Liver (tissue), 8 donors: ENCODE measurements at regions not wholly inside any gene's neighbourhood (a gene's known extent, or its start where the extent isn't known, plus 50 kb on each side); places are given as distances from the start of the nearest gene placed in this dataset.

ENCODE experiments used
- DNase-seq: peaks from one replicate; pipeline ENCODE4 v3.0.0-alpha.2; 2017; ENCODE audit warnings: low spot score
- H3K27ac ChIP-seq, 2 donors: one replicate each; pipeline ENCODE4 v1.7.0; 2013; ENCODE audit warnings: inconsistent platforms in 2 of 2, low read length in 2 of 2, control low read depth in 1 of 2, low read depth in 1 of 2, mild to moderate bottlenecking in 1 of 2
- H3K27me3 ChIP-seq, 4 donors: one replicate each; pipeline versions ENCODE4 v1.6.1 to v1.7.0; 2013; ENCODE audit warnings: low read length in 3 of 4, inconsistent platforms in 1 of 4, mild to moderate bottlenecking in 1 of 4, moderate library complexity in 1 of 4; ENCODE audit not compliant: control insufficient read depth in 4 of 4, insufficient read depth in 4 of 4
- H3K36me3 ChIP-seq, 4 donors: one replicate each; pipeline versions ENCODE4 v1.6.1 to v1.7.0; 2013; ENCODE audit warnings: low read length in 3 of 4, mild to moderate bottlenecking in 3 of 4, low read depth in 1 of 4, moderate library complexity in 1 of 4; ENCODE audit not compliant: control insufficient read depth in 4 of 4, insufficient read depth in 3 of 4
- H3K4me1 ChIP-seq, 4 donors: one replicate each; pipeline versions ENCODE4 v1.6.1 to v1.7.0; 2013; ENCODE audit warnings: low read length in 3 of 4, mild to moderate bottlenecking in 3 of 4, moderate library complexity in 1 of 4; ENCODE audit not compliant: control insufficient read depth in 4 of 4, insufficient read depth in 4 of 4
- H3K4me3 ChIP-seq, 3 donors: one replicate each; pipeline versions ENCODE4 v1.6.1 to v1.7.0; 2013; ENCODE audit warnings: low read length in 3 of 3, control low read depth in 1 of 3, low read depth in 1 of 3, mild to moderate bottlenecking in 1 of 3
- H3K9ac ChIP-seq, 2 donors: one replicate each; pipeline ENCODE4 v1.7.0; 2013; ENCODE audit warnings: low read length in 2 of 2, mild to moderate bottlenecking in 2 of 2, moderate library complexity in 2 of 2, control low read depth in 1 of 2, low read depth in 1 of 2
- H3K9me3 ChIP-seq, 4 donors: one replicate each; pipeline versions ENCODE4 v1.6.1 to v1.7.0; 2013; ENCODE audit warnings: low read length in 3 of 4; ENCODE audit not compliant: control insufficient read depth in 4 of 4
- ATF3 ChIP-seq: IDR thresholded peaks from 2 replicates; pipeline ENCODE4 v1.6.1; 2016; ENCODE audit warnings: antibody characterized with exemption
- CTCF ChIP-seq: fragments of 150-350 bp; IDR thresholded peaks from 2 replicates; pipeline ENCODE4 v1.5.1; 2017; ENCODE audit warnings: improper control_type of control experiment, low read depth, low read length; ENCODE audit not compliant: missing input control
- FOXA1 ChIP-seq: IDR thresholded peaks from 2 replicates; pipeline ENCODE4 v1.6.1; 2016; ENCODE audit warnings: antibody characterized with exemption
- HNF4G ChIP-seq: IDR thresholded peaks from 2 replicates; pipeline ENCODE4 v1.6.1; 2016; ENCODE audit warnings: antibody characterized with exemption
- JUND ChIP-seq, 2 donors: IDR thresholded peaks; 2 replicates each; pipeline ENCODE4 v1.6.1; 2016; ENCODE audit warnings: antibody characterized with exemption in 2 of 2
- MAX ChIP-seq: IDR thresholded peaks from 2 replicates; pipeline ENCODE4 v1.6.1; 2016; ENCODE audit warnings: antibody characterized with exemption
- NR2F2 ChIP-seq: IDR thresholded peaks from 2 replicates; pipeline ENCODE4 v1.6.1; 2016; ENCODE audit warnings: antibody characterized with exemption
- REST ChIP-seq: IDR thresholded peaks from 2 replicates; pipeline ENCODE4 v1.6.1; 2016; ENCODE audit warnings: antibody characterized with exemption, mild to moderate bottlenecking
- RXRA ChIP-seq, 2 donors: IDR thresholded peaks; 2 replicates each; pipeline ENCODE4 v1.6.1; 2017 to 2018; ENCODE audit warnings: antibody characterized with exemption in 2 of 2, mild to moderate bottlenecking in 1 of 2
- SP1 ChIP-seq: IDR thresholded peaks from 2 replicates; pipeline ENCODE4 v1.6.1; 2018; ENCODE audit warnings: antibody characterized with exemption, mild to moderate bottlenecking
- TAF1 ChIP-seq: conservative IDR thresholded peaks from 2 replicates; pipeline ENCODE4 v1.6.1; 2016; ENCODE audit warnings: antibody characterized with exemption, mild to moderate bottlenecking
- YY1 ChIP-seq: IDR thresholded peaks from 2 replicates; pipeline ENCODE4 v1.6.1; 2016; ENCODE audit warnings: antibody characterized with exemption, mild to moderate bottlenecking
- WGBS: extraction: QIAGEN DNeasy Blood & Tissue Kit; methylation state at CpG from one replicate; pipeline ENCODE4 v1.1.7; 2013; 5-methylcytosine and 5-hydroxymethylcytosine counted together
- donor health status: healthy.
- donor health status: healthy.
- donor health status: healthy.
- donor health status: healthy.
- donor health status: healthy.

- DNase-seq, result no peak
- peaks cover 0 to 1% (median 0%) of the 10 kb centered on the region in 4 donors for H3K4me1 ChIP-seq
These were observed 170.7 kb downstream of the ANKRD50 start for GRCh38 chr4:124541652-124542420.

More at GRCh38 chr4:124541652-124542420, 170.7 kb downstream of the ANKRD50 start:
- 66% methylated on average over 4 of the region's 4 CpGs for WGBS
- H3K27me3 ChIP-seq, result no peaks in the 10 kb centered on the region
- TF ChIP-seq ATF3, result no peak
- TF ChIP-seq SP1, result no peak
- TF ChIP-seq HNF4G, result no peak
- TF ChIP-seq NR2F2, result no peak
- no peak for TF ChIP-seq RXRA (IDR thresholded peaks at IDR 0.05)
- no peak for TF ChIP-seq CTCF
- no peak for TF ChIP-seq TAF1
- no peak for TF ChIP-seq YY1
- TF ChIP-seq JUND (IDR thresholded peaks at IDR 0.05), result no peak
- no peak for TF ChIP-seq MAX
- TF ChIP-seq REST, result no peak
- no peak for TF ChIP-seq FOXA1
- no peak overlapping the region for H3K4me3 ChIP-seq
- H3K27ac ChIP-seq, result no peak overlapping the region
- H3K9me3 ChIP-seq, result no peaks in the 10 kb centered on the region
- H3K36me3 ChIP-seq, result no peaks in the 10 kb centered on the region
- no peak overlapping the region for H3K9ac ChIP-seq
